Dendritic cell treated with granulocyte-macrophage colony-stimulating factor and Interleukin-4, amounts not matched to agents 40 ng/mL and 50 ng/mL, for 4 days (primary cell): ENCODE measurements at regions not wholly inside any gene's neighbourhood (a gene's known extent, or its start where the extent isn't known, plus 50 kb on each side); places are given as distances from the start of the nearest gene placed in this dataset.

Experiments
- H3K27ac Mint-ChIP-seq: one replicate; pipeline ENCODE4 v1.8.0; 2022; ENCODE audit warnings: mild to moderate bottlenecking, mixed read lengths
- H3K27me3 Mint-ChIP-seq: one replicate; pipeline ENCODE4 v1.8.0; 2022; ENCODE audit warnings: mild to moderate bottlenecking, mixed read lengths
- H3K36me3 Mint-ChIP-seq: one replicate; pipeline ENCODE4 v1.8.0; 2022; ENCODE audit warnings: low read depth, mixed read lengths
- H3K4me1 Mint-ChIP-seq: one replicate; pipeline ENCODE4 v1.8.0; 2022; ENCODE audit warnings: low read depth, mixed read lengths
- H3K4me3 Mint-ChIP-seq: one replicate; pipeline ENCODE4 v1.8.0; 2022; ENCODE audit warnings: mild to moderate bottlenecking, moderate library complexity, mixed read lengths
- H3K9me3 Mint-ChIP-seq: one replicate; pipeline ENCODE4 v1.8.0; 2022; ENCODE audit warnings: mixed read lengths
- intact Hi-C: fragments of 100-400 bp; cut with micrococcal nuclease; formaldehyde crosslinking; loops from one replicate; pipeline ENCODE4 v1.15.0; 2022

- Mint-ChIP-seq H3K4me3 (no peak overlapping the region), H3K9me3 (no peaks in the 10 kb centered on the region), H3K27me3 (no peaks in the 10 kb centered on the region), H3K4me1 (peaks cover 33% of the 10 kb centered on the region), H3K36me3 (peaks cover 32% of the 10 kb centered on the region), H3K27ac (no peak overlapping the region)
- intact Hi-C loops, result no loop called here
Observed at GRCh38 chr2:159853101-159853500, 55.1 kb upstream of the CD302 start.

GRCh38 chr2:159851941-159852340 is 53.9 kb upstream of the CD302 start:
- H3K36me3 Mint-ChIP-seq, result peaks cover 36% of the 10 kb centered on the region
- H3K4me3 Mint-ChIP-seq, result no peak overlapping the region
- H3K27ac Mint-ChIP-seq, result no peak overlapping the region
- peaks cover 33% of the 10 kb centered on the region for H3K4me1 Mint-ChIP-seq
- intact Hi-C loops, result no loop called here
- no peaks in the 10 kb centered on the region for H3K27me3 Mint-ChIP-seq
- H3K9me3 Mint-ChIP-seq, result no peaks in the 10 kb centered on the region

- peaks cover 30% of the 10 kb centered on the region for H3K4me1 Mint-ChIP-seq
- no peaks in the 10 kb centered on the region for H3K27me3 Mint-ChIP-seq
Observed at GRCh38 chr2:159850789-159851188, 52.8 kb upstream of the CD302 start.

GRCh38 chr2:159849160-159849813 is 51.3 kb upstream of the CD302 start:
- Mint-ChIP-seq H3K27me3 (no peaks in the 10 kb centered on the region), H3K9me3 (no peaks in the 10 kb centered on the region), H3K4me3 (no peak overlapping the region), H3K4me1 (peaks cover 15% of the 10 kb centered on the region), H3K27ac (no peak overlapping the region), H3K36me3 (peaks cover 41% of the 10 kb centered on the region)
- intact Hi-C loops, result no loop called here

More at GRCh38 chr2:159850789-159851188, 52.8 kb upstream of the CD302 start:
- Mint-ChIP-seq H3K27ac (no peak overlapping the region), H3K9me3 (no peaks in the 10 kb centered on the region), H3K36me3 (peaks cover 38% of the 10 kb centered on the region), H3K4me3 (no peak overlapping the region)
- intact Hi-C loops, result no loop called here
